Activated naive CD4-positive, alpha-beta T cell treated with anti-CD3 and anti-CD28 coated beads, Interleukin-2, amount 10 ng/mL, durations not matched to agents 7 days and 5 days (primary cell): ENCODE measurements at regions not wholly inside any gene's neighbourhood (a gene's known extent, or its start where the extent isn't known, plus 50 kb on each side); places are given as distances from the start of the nearest gene placed in this dataset.

ENCODE experiments used
- CTCF ChIA-PET: fragments of 350-600 bp; sonication (Branson Sonifier 250); formaldehyde crosslinking; loops from one replicate; lab custom pipeline; 2021; ENCODE audit warnings: antibody characterized with exemption; lab: Charles Lee
- DNase-seq: peaks from one replicate; pipeline ENCODE4 v3.0.0-alpha.2; 2020
- H3K27ac Mint-ChIP-seq: one replicate; pipeline ENCODE4 v1.8.0; 2021; ENCODE audit warnings: mild to moderate bottlenecking, moderate library complexity, mixed read lengths
- H3K27me3 Mint-ChIP-seq: one replicate; pipeline ENCODE4 v1.8.0; 2021; ENCODE audit warnings: mild to moderate bottlenecking, mixed read lengths
- H3K36me3 Mint-ChIP-seq: one replicate; pipeline ENCODE4 v1.8.0; 2021; ENCODE audit warnings: mixed read lengths
- H3K4me1 Mint-ChIP-seq: one replicate; pipeline ENCODE4 v1.8.0; 2021; ENCODE audit warnings: mixed read lengths
- H3K4me3 Mint-ChIP-seq: one replicate; pipeline ENCODE4 v1.8.0; 2021; ENCODE audit warnings: mild to moderate bottlenecking, moderate library complexity, mixed read lengths
- H3K9me3 Mint-ChIP-seq: one replicate; pipeline ENCODE4 v1.8.0; 2021; ENCODE audit warnings: mixed read lengths

DNA sequence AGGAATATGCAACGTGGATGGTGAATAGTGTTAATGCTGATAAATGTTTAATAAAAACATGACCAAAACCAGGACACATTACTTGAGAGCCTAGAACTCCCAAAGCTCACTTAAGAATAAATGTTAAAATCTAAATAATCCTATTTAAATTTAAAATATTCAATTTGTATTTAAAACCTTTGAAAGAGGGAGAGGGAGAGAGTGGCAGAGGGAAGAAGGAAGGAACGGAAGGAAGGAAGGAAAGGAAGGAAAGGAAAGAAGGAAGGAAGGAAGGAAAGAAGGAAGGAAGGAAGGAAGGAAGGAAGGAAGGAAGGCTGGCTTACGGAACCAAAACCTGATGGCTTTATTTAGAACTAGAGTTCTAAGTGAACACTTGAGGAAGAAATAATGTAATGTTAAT, 324.1 kb upstream of the SYT4 start:
- Mint-ChIP-seq H3K4me1 (no peaks in the 10 kb centered on the region), H3K4me3 (no peak overlapping the region), H3K9me3 (peaks cover 12% of the 10 kb centered on the region), H3K36me3 (no peaks in the 10 kb centered on the region), H3K27ac (no peak overlapping the region), H3K27me3 (no peaks in the 10 kb centered on the region)
- no peak for DNase-seq
- CTCF ChIA-PET, result no interaction called here

DNA sequence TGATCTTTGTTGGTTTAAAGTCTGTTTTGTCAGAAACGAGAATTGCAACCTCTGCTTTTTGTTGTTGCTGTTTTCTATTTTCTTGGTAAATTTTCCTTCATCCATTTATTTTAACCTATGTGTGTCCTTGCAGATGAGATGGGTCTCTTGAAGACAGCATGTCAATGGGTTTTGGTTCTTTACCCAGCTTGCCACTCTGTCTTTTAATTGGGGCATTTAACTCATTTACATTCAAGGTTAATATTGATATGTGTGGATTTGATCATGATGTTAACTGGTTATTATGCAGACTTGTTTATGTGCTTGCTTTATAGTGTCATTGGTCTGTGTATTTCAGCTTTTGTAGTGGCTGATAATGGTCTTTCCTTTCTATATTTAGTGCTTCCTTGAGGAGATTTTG, 327.9 kb upstream of the SYT4 start:
- peaks cover 17% of the 10 kb centered on the region for H3K9me3 Mint-ChIP-seq
- H3K4me1 Mint-ChIP-seq, result no peaks in the 10 kb centered on the region
- no peaks in the 10 kb centered on the region for H3K27me3 Mint-ChIP-seq
- no peak overlapping the region for H3K27ac Mint-ChIP-seq
- no peaks in the 10 kb centered on the region for H3K36me3 Mint-ChIP-seq
- no peak overlapping the region for H3K4me3 Mint-ChIP-seq
- DNase-seq, result no peak
- CTCF ChIA-PET, result interaction anchor here (1.2 kb wide), 1 partner anchor 16 kb away, joined by 3 read pairs; no protein-coding TSS in a partner anchor

DNA sequence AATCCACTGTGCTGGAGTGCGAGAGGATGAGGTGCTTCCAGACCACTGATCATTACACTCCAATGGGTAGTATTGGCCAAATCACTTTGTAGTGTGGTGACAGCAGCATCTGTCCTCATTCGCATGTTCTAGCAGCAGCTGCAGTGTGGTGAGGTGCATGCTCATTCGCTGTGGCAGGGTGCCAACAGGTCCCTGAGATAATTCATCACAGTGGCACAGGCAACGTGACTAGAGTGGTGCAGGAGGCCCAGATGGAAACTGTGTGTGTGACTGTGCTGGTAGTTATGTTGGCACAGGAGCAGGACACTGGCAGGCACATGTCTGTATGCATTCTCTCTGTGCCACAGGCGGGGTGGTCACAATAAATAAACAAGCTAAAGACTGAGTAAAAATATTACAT, 329.5 kb upstream of the SYT4 start:
- CTCF ChIA-PET, result no interaction called here
- Mint-ChIP-seq H3K27me3 (no peaks in the 10 kb centered on the region), H3K4me1 (no peaks in the 10 kb centered on the region), H3K36me3 (no peaks in the 10 kb centered on the region), H3K27ac (no peak overlapping the region), H3K4me3 (no peak overlapping the region), H3K9me3 (peaks cover 17% of the 10 kb centered on the region)
- no peak for DNase-seq

DNA sequence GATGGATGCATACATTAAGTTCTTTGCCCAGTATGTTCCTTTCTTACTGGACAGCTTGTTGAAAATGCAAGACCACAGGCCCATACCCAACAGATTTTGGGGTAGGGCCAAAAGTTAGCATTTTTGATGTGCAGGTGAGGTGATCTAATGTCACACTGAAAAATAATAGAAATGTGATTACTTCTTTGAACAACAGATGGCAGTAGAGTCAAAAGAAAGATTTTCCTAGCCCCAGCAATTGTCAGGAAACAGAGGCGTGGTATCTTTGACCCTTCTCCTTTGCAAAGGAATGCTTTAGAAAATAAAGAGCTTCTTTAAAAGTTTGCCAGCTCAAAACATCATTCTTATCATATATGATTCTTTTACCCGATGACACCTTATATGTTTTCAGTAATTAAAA, 343.6 kb upstream of the SYT4 start:
- H3K36me3 Mint-ChIP-seq, result no peaks in the 10 kb centered on the region
- no peaks in the 10 kb centered on the region for H3K4me1 Mint-ChIP-seq
- no peaks in the 10 kb centered on the region for H3K9me3 Mint-ChIP-seq
- CTCF ChIA-PET, result interaction anchor here (0.7 to 2.5 kb wide), 3 partner anchors 15 to 1764 kb away, joined by 3 to 12 read pairs (median 10); no protein-coding TSS in a partner anchor
- no peak overlapping the region for H3K4me3 Mint-ChIP-seq
- no peak overlapping the region for H3K27ac Mint-ChIP-seq
- DNase-seq, result no peak
- no peaks in the 10 kb centered on the region for H3K27me3 Mint-ChIP-seq

DNA sequence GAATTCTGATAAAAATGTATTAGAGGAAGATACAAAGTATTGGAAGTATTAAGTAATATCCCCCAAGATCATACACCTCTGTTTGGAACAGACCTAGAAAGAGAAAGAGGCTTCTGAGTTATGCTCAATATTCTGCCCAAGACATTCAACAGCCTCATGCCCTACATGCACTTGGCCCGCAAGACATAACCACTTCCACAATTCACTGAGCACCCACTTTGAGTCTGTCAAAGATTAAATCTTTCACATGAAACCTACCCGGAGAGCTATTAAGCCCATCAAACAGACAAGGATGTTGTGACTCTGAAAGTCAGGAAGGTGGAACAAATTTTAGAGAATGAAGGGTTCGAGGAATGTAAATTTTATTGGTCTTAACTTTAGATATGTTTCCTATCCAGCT, 344.7 kb upstream of the SYT4 start:
- no peaks in the 10 kb centered on the region for H3K27me3 Mint-ChIP-seq
- DNase-seq, result no peak
- H3K36me3 Mint-ChIP-seq, result no peaks in the 10 kb centered on the region
- H3K9me3 Mint-ChIP-seq, result no peaks in the 10 kb centered on the region
- H3K4me3 Mint-ChIP-seq, result no peak overlapping the region
- CTCF ChIA-PET, result interaction anchor here (2.4 to 2.5 kb wide), 2 partner anchors 1591 to 1763 kb away, joined by 10 to 12 read pairs; no protein-coding TSS in a partner anchor
- H3K27ac Mint-ChIP-seq, result no peak overlapping the region
- no peaks in the 10 kb centered on the region for H3K4me1 Mint-ChIP-seq

GRCh38 chr18:43625582-43625981, 348.3 kb upstream of the SYT4 start:
- CTCF ChIA-PET, result interaction anchor here (1.3 kb wide), 1 partner anchor 1759 kb away, joined by 4 read pairs; no protein-coding TSS in a partner anchor
- DNase-seq, result no peak
- no peak overlapping the region for H3K4me3 Mint-ChIP-seq
- H3K27me3 Mint-ChIP-seq, result no peaks in the 10 kb centered on the region
- H3K27ac Mint-ChIP-seq, result no peak overlapping the region
- peaks cover 2% of the 10 kb centered on the region for H3K9me3 Mint-ChIP-seq
- no peaks in the 10 kb centered on the region for H3K36me3 Mint-ChIP-seq
- no peaks in the 10 kb centered on the region for H3K4me1 Mint-ChIP-seq

DNA sequence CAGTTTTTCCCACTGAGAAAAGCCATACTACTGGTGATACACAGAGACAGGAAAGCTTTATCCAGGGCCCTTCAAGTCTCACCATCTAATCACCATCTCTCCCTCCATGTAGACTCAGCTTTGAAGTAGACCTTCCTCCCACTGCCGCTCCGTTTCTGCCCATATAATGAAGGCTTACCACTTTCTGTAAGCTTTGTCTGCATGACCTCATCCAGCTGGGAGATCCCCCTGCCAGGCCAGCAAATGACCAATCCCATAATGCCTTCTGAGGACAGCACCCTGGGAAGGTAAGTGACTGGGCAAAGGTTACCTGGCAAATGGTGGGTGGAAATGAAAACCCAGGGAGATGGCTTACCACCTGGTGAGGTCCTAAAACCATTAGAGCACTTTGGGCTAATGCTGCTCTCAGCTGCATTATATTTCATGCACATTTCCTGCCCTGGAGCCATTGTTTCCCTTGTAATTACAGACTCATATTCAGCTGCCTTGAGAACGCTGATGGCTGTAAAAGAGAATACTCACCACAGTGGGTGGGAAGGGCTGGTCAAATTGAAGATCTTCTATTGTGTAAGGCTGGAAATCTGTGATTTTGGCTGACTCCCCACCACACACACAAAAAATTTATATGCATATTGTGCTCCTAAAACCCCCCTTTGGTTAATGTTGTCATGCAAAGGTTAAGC, 350.7 kb upstream of the SYT4 start:
- H3K27ac Mint-ChIP-seq, result no peak overlapping the region
- H3K4me3 Mint-ChIP-seq, result no peak overlapping the region
- DNase-seq, result no peak
- H3K9me3 Mint-ChIP-seq, result peaks cover 2% of the 10 kb centered on the region
- H3K27me3 Mint-ChIP-seq, result no peaks in the 10 kb centered on the region
- H3K36me3 Mint-ChIP-seq, result no peaks in the 10 kb centered on the region
- CTCF ChIA-PET, result interaction anchor here (0.9 kb wide), 1 partner anchor 11 kb away, joined by 3 read pairs; no protein-coding TSS in a partner anchor
- no peaks in the 10 kb centered on the region for H3K4me1 Mint-ChIP-seq

DNA sequence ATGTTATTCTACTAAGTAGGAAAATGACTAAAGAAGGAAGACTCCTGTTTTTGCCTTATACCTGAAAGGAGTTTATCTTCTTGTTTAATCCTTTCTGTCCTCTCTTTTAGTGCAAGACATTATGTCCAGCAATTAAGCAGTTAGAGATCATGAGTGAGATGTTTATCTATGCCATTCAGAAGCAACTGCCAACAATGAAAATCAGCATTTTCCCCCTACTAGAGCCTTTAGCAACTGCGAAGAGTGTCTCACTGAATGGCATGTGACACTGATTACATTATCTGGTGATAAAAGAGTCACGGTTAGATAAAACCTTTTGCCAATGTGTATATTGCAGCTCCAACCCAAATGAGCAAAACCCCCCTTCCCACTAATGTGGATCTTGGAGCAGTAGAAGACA, 357.7 kb upstream of the SYT4 start:
- Mint-ChIP-seq H3K36me3 (no peaks in the 10 kb centered on the region), H3K27me3 (no peaks in the 10 kb centered on the region), H3K4me3 (no peak overlapping the region), H3K27ac (no peak overlapping the region), H3K9me3 (no peaks in the 10 kb centered on the region), H3K4me1 (no peaks in the 10 kb centered on the region)
- DNase-seq, result no peak
- CTCF ChIA-PET, result no interaction called here

- Mint-ChIP-seq H3K9me3 (no peaks in the 10 kb centered on the region), H3K27me3 (no peaks in the 10 kb centered on the region), H3K4me3 (no peak overlapping the region), H3K36me3 (no peaks in the 10 kb centered on the region), H3K27ac (no peak overlapping the region), H3K4me1 (no peaks in the 10 kb centered on the region)
- DNase-seq, result no peak
- CTCF ChIA-PET, result no interaction called here
Observed at GRCh38 chr18:43635397-43635796, 358.1 kb upstream of the SYT4 start.

GRCh38 chr18:43642727-43643330, 365.5 kb upstream of the SYT4 start:
- CTCF ChIA-PET, result no interaction called here
- Mint-ChIP-seq H3K4me1 (no peaks in the 10 kb centered on the region), H3K27ac (no peak overlapping the region), H3K4me3 (no peak overlapping the region), H3K27me3 (no peaks in the 10 kb centered on the region), H3K36me3 (no peaks in the 10 kb centered on the region), H3K9me3 (peaks cover 7% of the 10 kb centered on the region)
- DNase-seq, result no peak

- DNase-seq, result no peak
- H3K27ac Mint-ChIP-seq, result no peak overlapping the region
- H3K9me3 Mint-ChIP-seq, result peaks cover 9% of the 10 kb centered on the region
- H3K4me1 Mint-ChIP-seq, result no peaks in the 10 kb centered on the region
- H3K4me3 Mint-ChIP-seq, result no peak overlapping the region
- H3K36me3 Mint-ChIP-seq, result no peaks in the 10 kb centered on the region
- CTCF ChIA-PET, result no interaction called here
- no peaks in the 10 kb centered on the region for H3K27me3 Mint-ChIP-seq
Observed at GRCh38 chr18:43648002-43648401, 370.7 kb upstream of the SYT4 start.

DNA sequence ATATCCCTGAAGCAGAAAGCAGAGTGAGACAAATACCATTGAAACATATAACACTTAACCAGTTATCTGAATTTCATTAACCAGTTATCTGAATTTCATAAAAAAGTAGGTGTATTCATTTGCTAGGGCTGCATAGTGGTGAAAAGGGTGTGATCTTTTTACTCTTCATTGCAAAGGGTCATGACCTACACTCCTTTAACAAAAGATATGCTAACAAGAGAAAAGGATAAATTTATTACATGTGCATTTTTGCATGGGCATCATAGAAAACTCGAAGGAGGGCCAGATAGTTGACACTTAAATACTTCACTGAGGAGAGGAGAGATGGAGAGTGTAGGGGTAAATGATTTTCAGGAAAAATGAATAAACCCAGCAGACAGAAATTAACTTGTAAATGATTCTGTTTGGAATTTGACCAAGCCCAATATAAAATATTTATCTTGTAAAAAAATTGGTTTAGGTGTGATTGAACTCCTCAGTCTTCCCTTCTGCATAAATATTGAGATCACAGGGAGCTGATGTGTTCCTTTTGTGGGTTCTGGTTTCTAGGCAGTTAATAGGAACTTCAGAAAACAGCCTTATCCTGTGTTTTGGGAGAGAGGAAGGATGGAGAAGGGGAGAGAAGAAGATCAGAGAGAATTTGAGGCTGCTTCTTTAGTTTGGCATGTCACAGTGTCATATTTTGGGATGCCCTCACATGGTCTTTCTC, 372.5 kb upstream of the SYT4 start:
- Mint-ChIP-seq H3K4me1 (no peaks in the 10 kb centered on the region), H3K27ac (no peak overlapping the region), H3K9me3 (peaks cover 12% of the 10 kb centered on the region), H3K36me3 (no peaks in the 10 kb centered on the region), H3K4me3 (no peak overlapping the region), H3K27me3 (no peaks in the 10 kb centered on the region)
- no peak for DNase-seq
- CTCF ChIA-PET, result no interaction called here

- H3K4me1 Mint-ChIP-seq, result no peaks in the 10 kb centered on the region
- no peak overlapping the region for H3K27ac Mint-ChIP-seq
- H3K27me3 Mint-ChIP-seq, result no peaks in the 10 kb centered on the region
- H3K9me3 Mint-ChIP-seq, result peaks cover 14% of the 10 kb centered on the region
- no peaks in the 10 kb centered on the region for H3K36me3 Mint-ChIP-seq
- no peak overlapping the region for H3K4me3 Mint-ChIP-seq
- DNase-seq, result no peak
- CTCF ChIA-PET, result no interaction called here
Observed at GRCh38 chr18:43650426-43650825, 373.1 kb upstream of the SYT4 start.

DNA sequence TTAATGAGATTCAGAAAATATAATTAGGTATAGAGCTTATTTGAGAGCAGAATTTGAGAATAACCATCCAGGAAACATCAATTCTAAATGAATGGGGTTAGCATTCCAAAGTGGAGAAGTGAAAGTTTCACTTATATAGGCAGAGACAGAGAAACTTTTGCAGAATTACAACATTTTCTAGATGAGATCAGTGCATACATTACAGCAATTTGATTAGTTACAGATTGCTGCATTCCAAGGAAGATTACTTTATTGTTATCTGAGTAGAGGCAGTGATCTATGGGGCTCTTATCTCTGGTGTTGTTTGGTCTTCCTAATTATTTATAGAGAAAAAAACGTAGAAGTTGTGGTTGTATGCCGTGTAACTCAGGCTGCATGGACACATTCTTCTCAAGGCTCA, 373.8 kb upstream of the SYT4 start:
- no peak overlapping the region for H3K27ac Mint-ChIP-seq
- H3K9me3 Mint-ChIP-seq, result peaks cover 13% of the 10 kb centered on the region
- H3K36me3 Mint-ChIP-seq, result no peaks in the 10 kb centered on the region
- H3K4me3 Mint-ChIP-seq, result no peak overlapping the region
- no peaks in the 10 kb centered on the region for H3K4me1 Mint-ChIP-seq
- DNase-seq, result no peak
- CTCF ChIA-PET, result no interaction called here
- H3K27me3 Mint-ChIP-seq, result no peaks in the 10 kb centered on the region

DNA sequence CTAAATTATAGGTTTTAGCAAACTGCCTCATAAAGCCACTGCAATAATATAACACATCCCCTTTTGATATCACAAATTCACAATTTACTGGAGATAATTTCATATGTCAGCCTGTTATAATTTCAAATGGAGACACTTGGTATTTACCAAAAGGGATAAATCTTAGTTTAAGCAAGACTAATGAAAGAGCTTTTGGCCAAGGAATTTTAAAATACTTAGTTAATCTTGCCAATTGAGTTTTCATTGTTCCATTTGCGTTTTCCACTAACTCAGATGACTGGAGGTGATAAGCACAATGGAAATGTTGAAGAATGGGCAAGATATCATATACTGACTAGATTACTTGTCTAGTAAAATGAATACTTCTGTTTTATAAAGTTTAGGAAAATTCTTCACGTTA, 379.3 kb upstream of the SYT4 start:
- H3K4me1 Mint-ChIP-seq, result no peaks in the 10 kb centered on the region
- CTCF ChIA-PET, result no interaction called here
- no peak for DNase-seq
- no peaks in the 10 kb centered on the region for H3K27me3 Mint-ChIP-seq
- no peak overlapping the region for H3K27ac Mint-ChIP-seq
- peaks cover 11% of the 10 kb centered on the region for H3K9me3 Mint-ChIP-seq
- no peak overlapping the region for H3K4me3 Mint-ChIP-seq
- no peaks in the 10 kb centered on the region for H3K36me3 Mint-ChIP-seq
